Left lung (tissue), 4 donors: ENCODE measurements at regions not wholly inside any gene's neighbourhood (a gene's known extent, or its start where the extent isn't known, plus 50 kb on each side); places are given as distances from the start of the nearest gene placed in this dataset.
"Not testable (repeated sequence)": the region's sequence is repeated elsewhere in the genome, so short reads cannot be mapped to it uniquely, and the experiment has no call there.

ENCODE experiments used
- ATAC-seq: fragments of 200-7000 bp; cut with Tn5 transposase; one replicate; pipeline ENCODE4 v1.9.1; 2020; ENCODE audit warnings: moderate library complexity
- DNase-seq, 4 donors: peaks; one replicate each; pipeline ENCODE4 v3.0.0-alpha.2; 2013 to 2020
- H3K27ac ChIP-seq, 2 donors: fragments of 200-600 bp; sonication (generic) in 1 of 2; one replicate each; pipeline versions ENCODE4 v1.5.0 to v1.8.0; 2020 to 2021
- H3K27me3 ChIP-seq, 2 donors: fragments of 200-600 bp; sonication (generic) in 1 of 2; one replicate each; pipeline versions ENCODE4 v1.5.0 to v1.8.0; 2020 to 2021
- H3K36me3 ChIP-seq, 2 donors: fragments of 200-600 bp; sonication (generic) in 1 of 2; one replicate each; pipeline versions ENCODE4 v1.5.0 to v1.8.0; 2020 to 2021
- H3K4me1 ChIP-seq, 2 donors: fragments of 200-600 bp; one replicate each; pipeline ENCODE4 v1.8.0; 2021
- H3K4me3 ChIP-seq, 2 donors: fragments of 200-600 bp; sonication (generic) in 1 of 2; one replicate each; pipeline versions ENCODE4 v1.5.0 to v1.8.0; 2020 to 2021; ENCODE audit warnings: mild to moderate bottlenecking in 1 of 2
- H3K9me3 ChIP-seq, 2 donors: fragments of 200-600 bp; sonication (generic) in 1 of 2; one replicate each; pipeline versions ENCODE4 v1.5.0 to v1.8.0; 2020 to 2021
- CTCF ChIP-seq, 2 donors: fragments of 200-600 bp; sonication (generic) in 1 of 2; IDR thresholded peaks; one replicate each; pipeline versions ENCODE4 v1.5.0 to v1.8.0; 2021; ENCODE audit warnings: antibody characterized with exemption in 2 of 2
- intact Hi-C, 2 donors: fragments of 100-400 bp; cut with DNase I; formaldehyde crosslinking; loops; one replicate each; pipeline versions ENCODE4 v1.11.2 to v1.14.2; 2022
- donor health status: DM: no; HTN: yes; CAD: no.
- donor health status: DM: no; HTN: no; CAD: no.

GRCh38 chr21:9838738-9839642, 682.4 kb upstream of the TPTE start:
- ATAC-seq (no peak), DNase-seq (peak in 2 of 4 donors; percentile 41 to 91)
- no peaks in the 10 kb centered on the region for H3K36me3 ChIP-seq
- no peaks in the 10 kb centered on the region for H3K27me3 ChIP-seq
- intact Hi-C loops: no loop called here
- no peak overlapping the region for H3K4me3 ChIP-seq
- no peak for TF ChIP-seq CTCF (IDR thresholded peaks at IDR 0.05)
- no peak overlapping the region for H3K27ac ChIP-seq
- peaks cover 0 to 35% of the 10 kb centered on the region in 2 donors for H3K9me3 ChIP-seq
- H3K4me1 ChIP-seq: no peaks in the 10 kb centered on the region

GRCh38 chr21:9844106-9844505, 677.3 kb upstream of the TPTE start:
- H3K4me1 ChIP-seq, H3K27ac ChIP-seq, DNase-seq, intact Hi-C loops, H3K27me3 ChIP-seq, ATAC-seq, H3K4me3 ChIP-seq, H3K36me3 ChIP-seq: not testable (repeated sequence)
- H3K9me3 ChIP-seq: peaks cover 0 to 43% of the 10 kb centered on the region in 2 donors

- H3K27ac ChIP-seq, intact Hi-C loops, H3K4me3 ChIP-seq, H3K36me3 ChIP-seq, H3K4me1 ChIP-seq, H3K27me3 ChIP-seq, ATAC-seq, DNase-seq: not testable (repeated sequence)
- peaks cover 0 to 48% of the 10 kb centered on the region in 2 donors for H3K9me3 ChIP-seq
These were observed 673.9 kb upstream of the TPTE start for GRCh38 chr21:9847511-9847910.

GRCh38 chr21:9851166-9851565, 670.2 kb upstream of the TPTE start:
- H3K36me3 ChIP-seq, H3K27me3 ChIP-seq, intact Hi-C loops, ATAC-seq, DNase-seq, H3K27ac ChIP-seq, H3K4me3 ChIP-seq, H3K4me1 ChIP-seq: not testable (repeated sequence)
- peaks cover 0 to 48% of the 10 kb centered on the region in 2 donors for H3K9me3 ChIP-seq

- H3K4me1 ChIP-seq, H3K27ac ChIP-seq, H3K27me3 ChIP-seq, DNase-seq, H3K4me3 ChIP-seq, H3K36me3 ChIP-seq, intact Hi-C loops, ATAC-seq: not testable (repeated sequence)
- H3K9me3 ChIP-seq: peaks cover 0 to 45% of the 10 kb centered on the region in 2 donors
These were observed 669.7 kb upstream of the TPTE start for GRCh38 chr21:9851695-9852094.

- ATAC-seq, H3K27me3 ChIP-seq, H3K27ac ChIP-seq, intact Hi-C loops, H3K4me3 ChIP-seq, DNase-seq, H3K36me3 ChIP-seq, H3K4me1 ChIP-seq: not testable (repeated sequence)
- peaks cover 8 to 43% of the 10 kb centered on the region in 2 donors for H3K9me3 ChIP-seq
These were observed 663.8 kb upstream of the TPTE start for GRCh38 chr21:9857563-9857962.

- H3K27me3 ChIP-seq, H3K4me1 ChIP-seq, H3K27ac ChIP-seq, DNase-seq, ATAC-seq, H3K36me3 ChIP-seq, intact Hi-C loops, H3K4me3 ChIP-seq: not testable (repeated sequence)
- peaks cover 9 to 45% of the 10 kb centered on the region in 2 donors for H3K9me3 ChIP-seq
These were observed 661.5 kb upstream of the TPTE start for GRCh38 chr21:9859865-9860264.

- H3K36me3 ChIP-seq, intact Hi-C loops, DNase-seq, H3K4me1 ChIP-seq, ATAC-seq, H3K27ac ChIP-seq, H3K4me3 ChIP-seq, H3K27me3 ChIP-seq: not testable (repeated sequence)
- peaks cover 9 to 58% of the 10 kb centered on the region in 2 donors for H3K9me3 ChIP-seq
These were observed 658.9 kb upstream of the TPTE start for GRCh38 chr21:9862456-9862855.

GRCh38 chr21:9867815-9868214, 653.6 kb upstream of the TPTE start:
- intact Hi-C loops, H3K27ac ChIP-seq, H3K4me1 ChIP-seq, H3K27me3 ChIP-seq, H3K36me3 ChIP-seq, H3K4me3 ChIP-seq, DNase-seq, ATAC-seq: not testable (repeated sequence)
- H3K9me3 ChIP-seq: peaks cover 0 to 45% of the 10 kb centered on the region in 2 donors

- H3K27ac ChIP-seq, H3K4me1 ChIP-seq, intact Hi-C loops, ATAC-seq, H3K4me3 ChIP-seq, H3K36me3 ChIP-seq, H3K27me3 ChIP-seq: not testable (repeated sequence)
- H3K9me3 ChIP-seq: peaks cover 0 to 30% of the 10 kb centered on the region in 2 donors
- peak in 1 of 4 donors; percentile 78 for DNase-seq
These were observed 648.3 kb upstream of the TPTE start for GRCh38 chr21:9873096-9873495.

GRCh38 chr21:9874136-9874535, 647.2 kb upstream of the TPTE start:
- intact Hi-C loops, H3K27ac ChIP-seq, ATAC-seq, H3K4me1 ChIP-seq, DNase-seq, H3K4me3 ChIP-seq, H3K27me3 ChIP-seq, H3K36me3 ChIP-seq: not testable (repeated sequence)
- peaks cover 0 to 38% of the 10 kb centered on the region in 2 donors for H3K9me3 ChIP-seq

- H3K9me3 ChIP-seq: peaks cover 0 to 45% of the 10 kb centered on the region in 2 donors
- H3K4me1 ChIP-seq, DNase-seq, H3K36me3 ChIP-seq, H3K27ac ChIP-seq, H3K27me3 ChIP-seq, ATAC-seq, intact Hi-C loops, H3K4me3 ChIP-seq: not testable (repeated sequence)
These were observed 640.0 kb upstream of the TPTE start for GRCh38 chr21:9881430-9881829.
